COLO668 (cell line): ENCODE measurements at regions not wholly inside any gene's neighbourhood (a gene's known extent, or its start where the extent isn't known, plus 50 kb on each side); places are given as distances from the start of the nearest gene placed in this dataset.

ENCODE experiments used
- DNase-seq: peaks from one replicate; lab custom pipeline; 2025; ENCODE audit not compliant: unreplicated experiment; lab: John Stamatoyannopoulos, UW

DNA sequence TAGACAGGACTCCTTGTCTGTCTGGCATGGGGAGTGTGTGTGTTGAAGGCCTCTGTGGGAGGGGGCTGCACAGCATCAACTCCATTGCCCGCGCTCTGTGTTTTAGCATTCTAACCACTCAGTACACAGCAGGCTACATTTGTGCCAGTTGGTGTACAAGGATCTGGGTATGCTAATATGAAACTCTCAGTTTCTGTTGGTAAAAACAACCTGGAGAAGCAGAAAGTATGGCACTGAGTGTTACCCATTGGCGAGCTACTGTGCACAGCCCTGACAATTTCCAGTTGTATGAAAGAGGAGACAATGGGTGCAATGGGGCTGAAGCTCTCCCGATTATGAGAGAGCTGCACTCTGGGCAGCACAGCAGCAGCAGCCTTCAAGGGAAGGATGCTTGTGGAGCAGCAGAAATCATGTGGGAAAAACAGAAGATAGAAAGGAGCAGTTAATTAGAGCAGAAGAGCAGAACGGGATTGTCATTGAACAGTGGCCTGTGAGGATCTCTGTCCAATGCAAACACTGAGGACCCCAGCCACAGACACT is 443.6 kb downstream of the CBLN2 start:
- no peak for DNase-seq

- DNase-seq: no peak
Observed at GRCh38 chr18:72091369-72091768, 452.8 kb downstream of the CBLN2 start.

DNA sequence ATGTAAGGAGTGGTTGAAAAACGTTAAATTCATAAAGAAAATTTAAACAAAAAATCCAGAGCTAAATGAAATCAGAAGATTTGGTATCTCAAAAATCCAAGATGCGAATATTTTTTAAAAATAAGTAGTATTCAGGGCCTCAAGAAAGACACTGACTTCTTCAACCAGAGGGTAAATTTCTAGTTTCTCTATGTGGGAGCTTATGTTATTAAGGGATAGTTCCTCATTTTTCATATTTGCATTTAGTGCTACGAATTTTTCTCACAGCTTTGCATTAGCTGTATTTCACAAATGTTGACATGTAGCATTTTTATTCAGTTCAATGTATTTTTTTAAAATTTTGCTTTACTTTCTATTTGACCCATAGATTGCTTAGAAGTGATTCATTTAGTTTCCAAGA is 454.7 kb downstream of the CBLN2 start:
- no peak for DNase-seq

- DNase-seq: no peak
Observed at GRCh38 chr18:72086421-72086820, 457.7 kb downstream of the CBLN2 start.

GRCh38 chr18:72075040-72075439 is 469.1 kb downstream of the CBLN2 start:
- peak; percentile 58 for DNase-seq

GRCh38 chr18:72063001-72063400 is 481.1 kb downstream of the CBLN2 start:
- peak; percentile 33 for DNase-seq

DNA sequence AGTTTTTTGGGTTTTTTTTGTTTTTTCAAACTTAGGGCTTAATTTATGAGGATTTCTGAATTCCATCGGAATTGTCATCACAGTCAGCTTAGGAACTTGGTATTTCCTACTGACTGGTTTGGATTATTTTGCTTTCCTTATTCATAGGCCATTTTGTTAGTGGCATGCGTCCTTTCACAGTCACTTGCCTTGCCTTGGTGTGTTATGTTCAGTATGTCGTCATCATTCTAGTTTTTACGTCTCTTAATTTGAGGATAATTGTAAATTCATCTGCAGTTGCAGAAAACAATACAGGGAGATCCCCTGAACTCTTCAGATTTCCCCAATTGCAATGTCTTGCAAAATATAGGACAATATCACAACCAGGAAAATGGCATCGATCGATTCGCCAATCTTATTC is 485.3 kb downstream of the CBLN2 start:
- DNase-seq: no peak

DNA sequence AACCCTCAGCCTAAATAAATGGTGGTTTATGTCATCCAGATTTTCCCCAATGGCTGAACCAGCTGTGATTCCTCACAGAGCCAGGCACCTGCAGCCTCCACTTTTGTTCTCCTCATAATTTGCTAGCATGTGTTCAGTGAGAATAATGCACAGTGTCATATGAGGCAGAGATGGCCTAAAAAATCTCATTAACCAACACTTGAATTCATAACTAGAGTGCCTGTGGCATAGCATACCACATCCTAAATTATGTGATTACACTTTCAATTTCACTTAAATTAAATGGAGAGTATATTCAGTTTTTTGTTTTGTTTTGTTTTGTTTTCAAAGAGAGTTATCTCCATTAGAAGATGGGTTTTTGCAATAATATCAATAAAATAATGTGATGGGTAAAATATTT is 488.0 kb downstream of the CBLN2 start:
- no peak for DNase-seq

GRCh38 chr18:72041313-72042032 is 502.7 kb downstream of the CBLN2 start:
- DNase-seq: no peak

DNA sequence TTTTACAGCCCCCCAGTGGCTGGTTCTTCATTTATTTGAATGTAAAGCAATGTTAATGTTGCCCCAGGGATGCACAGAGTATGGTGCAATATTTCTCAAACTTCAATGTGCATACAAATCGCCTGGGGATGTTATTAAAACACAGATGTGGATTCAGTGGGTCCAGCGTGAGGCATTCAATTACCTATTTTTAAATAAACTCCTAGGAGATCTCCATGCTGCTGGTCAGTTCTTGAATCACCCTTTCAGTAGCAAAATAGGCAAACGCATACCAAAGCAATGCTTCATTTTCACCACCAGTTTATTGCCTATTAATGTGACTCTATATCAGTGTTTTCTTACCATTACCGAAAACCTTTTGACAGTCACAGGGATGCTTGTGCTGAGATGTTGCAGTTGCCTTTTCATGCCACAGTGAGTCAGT is 530.7 kb downstream of the CBLN2 start:
- no peak for DNase-seq

GRCh38 chr18:71998547-71999097 is 545.5 kb downstream of the CBLN2 start:
- no peak for DNase-seq

DNA sequence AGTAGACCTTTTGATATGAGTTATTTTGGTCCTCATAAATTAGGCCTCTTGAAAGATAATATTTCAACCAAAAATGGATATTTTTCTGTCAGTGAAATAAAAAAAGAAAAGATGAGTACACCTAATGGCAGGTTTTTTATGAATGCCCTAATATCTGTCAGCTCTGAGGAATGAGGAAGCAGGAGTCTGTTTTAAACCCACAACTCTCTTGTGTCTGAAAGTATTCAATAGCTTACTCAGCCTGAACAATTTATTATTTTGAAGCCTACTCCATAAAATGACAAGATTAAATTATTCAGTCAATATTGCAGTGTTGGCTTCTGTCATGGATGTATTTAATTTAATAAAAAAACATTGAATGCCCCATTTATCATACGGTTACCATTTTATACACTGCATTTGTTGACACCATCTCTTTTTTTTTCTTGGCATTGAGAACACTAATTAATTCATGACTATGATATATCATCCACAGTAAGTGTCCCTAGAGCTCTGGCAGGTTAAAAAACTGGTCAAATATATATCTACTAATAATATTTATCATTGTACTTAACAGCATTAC is 548.2 kb downstream of the CBLN2 start:
- DNase-seq: no peak

DNA sequence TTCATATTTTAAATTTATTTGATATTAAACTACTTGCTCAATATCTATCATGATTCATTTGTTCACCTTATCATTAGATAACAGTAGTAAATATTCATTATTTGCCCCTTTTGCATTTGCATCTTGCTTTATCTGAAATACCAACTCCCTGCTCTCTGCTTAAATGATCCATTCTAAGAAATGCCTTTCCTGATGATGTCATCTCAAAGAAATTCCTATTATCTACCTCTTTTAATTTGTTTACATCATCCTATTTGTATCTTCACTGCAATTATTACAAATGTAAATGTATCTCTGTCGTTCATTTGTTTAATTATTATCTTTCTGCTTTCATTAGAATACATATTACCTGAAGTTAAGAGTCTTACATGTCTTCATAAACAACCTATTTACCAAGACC is 549.9 kb downstream of the CBLN2 start:
- no peak for DNase-seq

DNA sequence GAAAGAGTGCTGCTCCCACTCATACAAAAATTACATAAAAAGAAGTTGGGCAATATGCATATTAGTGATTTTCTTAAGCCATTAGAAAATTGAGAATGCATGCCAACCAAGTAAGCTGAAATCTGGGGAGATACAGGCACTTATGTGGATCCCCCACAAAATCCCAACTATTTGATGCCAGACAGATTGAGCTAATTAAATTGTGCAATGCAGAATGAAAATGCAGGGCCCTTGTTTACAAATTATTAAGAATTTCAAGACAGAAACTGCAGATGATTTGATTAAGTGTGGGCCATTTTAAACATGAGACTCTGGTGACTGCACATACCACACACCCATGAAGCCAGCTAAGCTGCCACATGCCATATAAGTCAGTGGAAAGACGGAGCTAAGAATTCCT is 554.5 kb downstream of the CBLN2 start:
- no peak for DNase-seq

DNA sequence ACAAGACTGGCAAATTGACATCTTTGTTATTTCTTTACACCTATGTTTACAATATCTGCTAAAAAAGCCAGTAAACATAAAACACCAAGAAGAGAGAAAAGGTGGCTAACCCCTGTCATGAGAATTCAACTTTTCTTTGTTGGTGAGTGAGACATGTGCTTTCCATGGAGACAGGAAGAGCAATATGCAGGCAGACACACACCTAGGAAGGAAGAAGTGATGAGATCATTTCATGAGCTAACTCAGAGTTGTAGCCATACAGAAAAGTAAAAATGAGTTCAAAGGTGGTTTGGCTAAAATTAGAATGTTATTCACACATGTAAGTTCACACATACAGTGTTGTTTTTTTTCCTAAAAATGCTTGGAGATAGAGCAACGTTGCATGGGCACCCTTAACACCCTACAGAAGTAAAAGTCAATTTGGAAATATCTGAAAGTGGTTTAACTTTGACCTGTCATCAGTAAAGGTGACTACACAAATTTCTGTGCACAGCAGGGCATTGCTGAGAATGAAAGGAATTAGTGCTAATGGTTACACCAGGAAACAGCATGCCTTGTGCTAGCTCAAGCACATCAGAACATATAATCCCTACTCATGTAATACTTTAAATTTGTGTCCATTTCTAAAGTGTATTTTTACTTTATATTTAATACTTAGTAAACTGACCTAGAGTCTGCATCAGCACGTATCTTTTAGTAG is 557.6 kb downstream of the CBLN2 start:
- DNase-seq: no peak

DNA sequence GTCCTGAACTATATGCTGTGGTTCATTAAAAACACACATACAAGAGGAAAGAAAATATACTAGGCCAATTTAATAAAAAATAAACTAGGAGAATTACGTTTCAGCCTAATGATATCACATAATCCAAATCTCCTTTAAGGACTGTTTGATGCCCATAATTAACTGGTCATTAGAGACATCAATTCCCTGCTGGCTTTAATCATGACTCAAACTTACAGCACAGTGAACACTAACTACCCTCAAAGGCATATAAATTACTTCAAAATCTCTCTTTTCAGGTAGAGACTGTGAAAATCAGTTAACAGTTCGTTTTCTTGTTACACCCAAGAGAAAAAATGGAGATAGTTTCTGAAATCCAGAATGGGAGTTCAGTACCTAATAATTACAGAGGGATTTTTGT is 567.4 kb downstream of the CBLN2 start:
- DNase-seq: no peak

GRCh38 chr18:71966791-71967190 is 577.4 kb downstream of the CBLN2 start:
- no peak for DNase-seq

DNA sequence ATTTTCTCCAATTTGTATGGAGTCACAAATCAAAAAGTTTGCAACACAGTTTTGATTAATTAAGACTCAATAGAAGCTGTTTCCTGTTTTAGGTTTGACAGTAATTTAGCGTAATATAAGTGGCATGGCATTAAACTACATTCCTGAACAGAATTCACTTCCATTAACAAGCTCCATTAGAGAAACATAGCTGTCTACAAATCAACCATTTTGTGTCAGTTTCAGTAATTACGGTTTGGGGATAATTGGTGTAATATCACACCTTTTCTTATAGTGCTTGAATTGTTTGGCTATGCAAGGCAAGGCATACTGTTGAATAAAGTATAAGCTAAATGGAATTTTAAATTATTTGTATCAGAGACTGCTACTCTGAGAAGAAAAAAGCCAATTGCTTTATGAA is 585.5 kb downstream of the CBLN2 start:
- DNase-seq: no peak

- DNase-seq: no peak
Observed at GRCh38 chr18:71951001-71951400, 593.1 kb downstream of the CBLN2 start.

DNA sequence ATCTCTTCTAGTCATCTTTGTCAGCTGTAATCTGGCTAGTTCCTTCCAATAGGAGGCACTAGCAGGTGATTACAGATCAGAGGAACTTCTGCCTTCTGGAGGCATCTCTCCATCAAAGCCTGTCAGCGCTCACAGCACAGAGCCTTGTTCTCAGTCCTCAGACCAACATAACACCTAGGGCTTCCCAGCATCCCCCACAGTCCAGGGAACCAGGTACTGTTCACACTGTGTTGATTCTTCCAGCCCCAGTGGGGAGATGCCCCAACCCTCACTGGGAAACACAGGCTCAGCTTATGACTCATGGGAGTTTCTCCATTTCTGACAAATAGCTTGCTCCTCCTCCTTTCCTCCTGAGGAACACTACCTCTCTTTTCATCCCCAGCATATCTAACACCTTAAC is 601.7 kb downstream of the CBLN2 start:
- DNase-seq: no peak

DNA sequence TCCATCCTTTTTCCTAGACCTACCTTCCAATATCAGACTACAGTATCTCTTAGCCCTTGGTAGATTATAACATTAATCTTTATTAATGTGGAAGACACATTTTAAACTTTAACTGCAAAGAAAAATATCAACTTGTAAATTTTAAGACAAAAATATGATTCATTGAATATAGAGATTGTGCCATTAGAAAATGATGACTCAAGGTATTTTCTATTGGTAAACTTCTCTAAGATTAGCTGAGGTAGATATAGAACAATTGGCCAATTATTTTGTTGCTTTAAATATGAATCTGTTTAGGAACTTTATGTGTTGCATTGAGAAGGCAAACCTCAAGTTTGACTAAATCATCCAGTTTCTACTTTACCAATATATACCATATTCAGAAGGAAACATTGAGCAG is 604.7 kb downstream of the CBLN2 start:
- DNase-seq: no peak

DNA sequence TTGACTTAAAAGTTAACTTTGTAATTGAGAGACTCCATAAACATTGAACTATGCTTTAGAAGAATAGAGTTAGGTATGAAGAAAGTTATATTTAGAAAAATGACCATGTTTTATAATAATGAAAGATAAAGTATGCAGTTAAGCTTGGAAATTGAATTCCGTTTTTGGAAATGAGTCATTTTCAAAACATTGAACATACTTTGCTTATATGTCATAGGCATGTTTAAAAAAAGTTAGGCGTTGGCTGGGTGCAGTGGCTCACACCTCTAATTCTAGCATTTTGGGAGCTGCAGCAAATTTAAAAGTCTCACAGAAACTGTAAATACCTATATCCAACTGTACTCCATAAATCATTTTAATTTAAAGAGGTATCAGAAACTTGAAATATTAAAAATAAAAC is 607.4 kb downstream of the CBLN2 start:
- DNase-seq: no peak
